HG02623 (cell line): ENCODE measurements at regions not wholly inside any gene's neighbourhood (a gene's known extent, or its start where the extent isn't known, plus 50 kb on each side); places are given as distances from the start of the nearest gene placed in this dataset.
"Not testable (repeated sequence)": the region's sequence is repeated elsewhere in the genome, so short reads cannot be mapped to it uniquely, and the experiment has no call there.

Experiments
- ATAC-seq: cut with Tn5 transposase; IDR thresholded peaks from one replicate; pipeline ENCODE4 v1.9.1; 2021; ENCODE audit warnings: moderate library complexity; ENCODE audit not compliant: unreplicated experiment

DNA sequence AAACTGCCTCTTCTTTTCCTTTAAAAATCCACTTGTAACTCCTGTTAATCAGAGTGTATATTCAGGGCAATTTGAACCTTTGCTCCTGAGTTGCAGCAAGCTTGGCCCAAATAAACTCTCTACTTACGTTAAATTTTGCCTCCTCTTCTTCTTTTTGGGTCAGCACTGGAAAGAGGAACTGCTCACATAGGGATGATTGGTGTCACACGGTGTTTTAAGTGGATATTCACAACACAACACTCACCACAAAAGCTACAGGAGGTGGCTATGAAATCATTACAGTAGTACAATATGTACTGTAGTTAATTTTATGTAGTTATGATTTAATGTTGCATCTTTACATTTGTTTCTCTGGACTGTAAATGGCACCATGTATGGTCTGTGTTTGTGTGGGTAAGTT lies 96.8 kb upstream of the DOCK9 start:
- no peak for ATAC-seq

DNA sequence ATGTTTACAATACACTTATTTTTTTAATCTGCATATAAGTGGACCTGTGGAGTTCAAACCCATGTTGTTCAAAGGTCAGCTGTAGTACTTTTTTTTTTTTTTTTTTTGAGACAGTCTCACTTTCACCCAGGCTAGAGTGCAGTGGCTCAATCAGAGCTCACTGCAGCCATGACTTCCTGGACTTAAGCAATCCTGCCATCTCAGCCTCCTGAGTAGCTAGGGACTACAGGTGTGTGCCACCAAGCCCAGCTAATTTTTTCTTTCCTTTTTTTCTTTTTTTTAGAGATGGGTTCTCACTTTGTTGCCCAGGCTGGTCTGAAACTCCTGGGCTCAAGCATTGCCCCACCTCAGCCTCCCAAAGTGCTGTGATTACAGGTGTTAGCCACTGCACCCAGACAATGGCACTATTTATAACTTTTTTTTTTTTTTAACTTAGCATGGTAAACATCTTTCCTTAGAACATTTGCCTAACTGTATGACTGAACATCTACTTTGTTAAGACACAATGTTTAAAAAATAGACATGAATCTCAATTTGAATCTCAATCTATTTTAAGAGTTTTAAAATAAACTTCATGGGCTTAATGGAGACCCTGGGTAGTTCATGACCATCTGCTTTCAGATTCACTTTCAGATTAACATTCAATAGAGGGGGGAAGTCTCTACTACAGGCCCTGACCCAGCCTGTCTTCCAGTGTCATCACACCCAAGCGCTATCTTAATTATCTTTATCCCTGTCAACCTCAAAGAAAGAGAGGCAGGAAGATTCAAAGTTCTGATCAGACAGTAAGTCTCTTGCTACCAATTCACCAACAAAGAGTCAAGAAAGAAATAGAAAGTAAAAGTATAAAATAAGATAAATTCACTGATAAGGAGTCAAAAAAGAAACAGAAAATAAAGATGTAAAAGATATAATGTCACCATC lies 97.7 kb upstream of the DOCK9 start:
- peak; percentile 85 for ATAC-seq

DNA sequence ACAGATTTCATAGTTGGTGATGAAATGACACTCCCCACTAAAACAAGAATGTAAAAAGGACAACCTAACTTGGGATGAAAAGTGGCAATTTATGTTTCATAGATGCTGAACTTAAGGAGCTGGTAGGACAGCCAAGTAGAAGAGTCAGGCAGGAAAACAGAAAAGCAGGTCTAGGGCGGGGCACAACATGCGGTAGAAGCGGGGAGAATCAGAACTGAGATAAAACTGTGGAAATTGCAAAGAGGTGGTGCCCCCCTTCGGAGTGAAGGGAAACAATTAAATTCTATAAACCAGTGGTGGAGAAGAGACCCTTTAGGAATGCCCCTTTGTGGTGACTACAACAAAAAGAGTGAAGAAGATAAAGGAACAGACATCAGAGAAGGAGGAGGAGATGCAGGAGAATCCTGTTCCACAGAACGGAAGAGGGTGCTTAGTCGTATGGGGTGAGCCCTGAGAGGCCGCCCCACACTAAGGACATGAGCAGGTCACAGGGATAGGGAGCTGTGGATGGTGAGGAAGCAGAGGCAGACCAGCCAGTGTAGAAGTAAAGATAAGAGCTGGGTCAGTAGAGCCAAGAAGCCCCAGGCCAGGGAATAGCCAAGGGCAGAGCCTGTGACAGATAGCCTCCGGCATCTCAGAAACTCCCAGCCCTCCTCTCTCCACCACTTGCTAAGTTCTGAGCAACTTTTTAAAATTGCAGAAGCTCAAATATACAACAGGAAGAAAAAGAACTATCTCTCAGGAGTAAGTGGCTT lies 100.3 kb upstream of the DOCK9 start:
- no peak for ATAC-seq

DNA sequence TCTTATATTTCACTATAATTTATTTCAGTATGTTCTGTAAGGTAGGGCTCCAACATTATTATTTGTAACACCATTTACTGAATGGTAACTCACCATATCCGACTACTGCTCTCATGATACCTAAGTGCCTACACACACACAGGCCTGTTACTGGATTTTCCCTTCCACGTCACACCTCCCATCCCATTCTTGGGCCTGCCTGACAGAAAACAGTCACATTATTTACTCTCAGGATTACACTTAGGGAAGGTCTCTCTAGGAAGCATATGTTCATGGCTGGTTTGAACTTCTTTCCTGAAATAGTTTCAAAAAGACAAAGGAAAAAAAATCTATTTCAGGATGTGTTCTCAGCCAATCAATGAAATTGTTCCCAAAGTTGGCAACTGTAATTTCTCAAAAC lies 102.3 kb upstream of the DOCK9 start:
- ATAC-seq, result no peak

DNA sequence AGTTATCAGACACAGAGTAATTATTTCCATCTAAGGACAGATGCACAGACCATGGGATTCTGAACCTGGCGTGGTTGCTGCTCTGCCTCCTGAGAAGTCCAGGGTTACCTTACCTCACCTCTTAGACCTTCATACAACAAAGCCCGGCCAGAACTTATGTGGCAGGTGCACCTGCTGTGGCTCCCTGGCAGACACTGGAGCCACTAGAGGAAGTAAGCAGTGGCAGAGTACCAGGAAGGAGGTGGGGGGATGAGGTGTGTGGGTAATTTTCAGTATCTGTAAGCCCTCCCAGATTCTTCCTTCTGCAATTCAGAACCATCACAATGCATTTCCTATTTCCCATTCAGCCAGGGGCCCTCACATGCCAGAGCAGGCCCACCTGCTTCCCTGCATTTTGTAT lies 106.1 kb upstream of the DOCK9 start:
- no peak for ATAC-seq

DNA sequence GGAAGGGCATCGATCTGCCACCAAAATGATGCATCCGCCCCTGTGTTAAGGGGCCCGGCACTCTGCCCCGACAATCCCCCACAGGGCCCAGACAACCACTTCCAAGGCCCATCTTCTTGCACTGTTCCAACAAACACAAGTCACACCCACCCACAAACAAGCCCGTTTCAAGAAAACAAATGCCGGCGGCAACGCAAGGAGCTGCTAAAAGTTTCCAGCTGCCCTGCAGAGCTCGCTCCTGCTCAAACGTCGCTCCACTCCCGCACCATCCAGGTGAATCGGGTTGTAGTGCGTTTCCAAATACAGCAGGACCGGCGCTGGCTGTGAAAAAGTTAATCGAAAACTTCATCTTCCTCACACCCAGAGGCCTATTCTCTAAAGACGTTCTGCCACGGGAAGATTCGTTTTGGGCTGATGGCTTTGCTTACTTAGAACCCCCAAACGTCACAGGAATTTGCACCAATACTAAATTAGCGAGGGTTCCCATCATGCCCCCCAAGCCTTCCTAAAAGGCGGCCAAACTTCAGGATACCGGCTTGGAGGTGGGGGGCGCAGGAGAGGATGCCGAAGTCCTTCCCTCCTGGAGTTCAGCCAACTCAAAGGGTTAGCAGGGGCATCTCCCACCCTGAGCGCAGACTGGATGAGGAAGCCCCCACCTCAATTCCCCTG lies 107.4 kb upstream of the DOCK9 start:
- no peak for ATAC-seq

DNA sequence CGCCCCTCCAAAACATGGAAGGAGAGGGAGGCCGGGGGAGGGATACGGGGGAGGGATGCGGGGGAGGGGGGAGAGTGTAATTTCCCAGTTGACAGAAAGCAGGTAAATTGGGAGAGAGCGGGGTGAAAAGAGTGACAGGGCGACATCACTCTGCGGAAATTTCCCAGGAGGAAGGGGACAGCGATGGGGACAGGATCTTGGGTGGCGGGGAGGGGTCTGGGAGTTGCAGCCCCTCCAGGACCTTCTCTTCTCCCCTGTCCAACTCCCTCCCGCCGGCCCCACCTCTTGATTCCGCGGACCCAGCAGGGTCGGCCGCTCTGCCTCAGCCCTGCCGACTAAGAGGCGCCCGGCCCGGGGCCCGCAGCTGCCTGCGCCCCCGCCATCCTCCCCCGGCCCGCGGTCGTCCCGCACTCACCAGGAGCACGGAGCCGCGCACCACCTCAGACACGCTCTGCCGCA lies 108.0 kb upstream of the DOCK9 start:
- no peak for ATAC-seq

DNA sequence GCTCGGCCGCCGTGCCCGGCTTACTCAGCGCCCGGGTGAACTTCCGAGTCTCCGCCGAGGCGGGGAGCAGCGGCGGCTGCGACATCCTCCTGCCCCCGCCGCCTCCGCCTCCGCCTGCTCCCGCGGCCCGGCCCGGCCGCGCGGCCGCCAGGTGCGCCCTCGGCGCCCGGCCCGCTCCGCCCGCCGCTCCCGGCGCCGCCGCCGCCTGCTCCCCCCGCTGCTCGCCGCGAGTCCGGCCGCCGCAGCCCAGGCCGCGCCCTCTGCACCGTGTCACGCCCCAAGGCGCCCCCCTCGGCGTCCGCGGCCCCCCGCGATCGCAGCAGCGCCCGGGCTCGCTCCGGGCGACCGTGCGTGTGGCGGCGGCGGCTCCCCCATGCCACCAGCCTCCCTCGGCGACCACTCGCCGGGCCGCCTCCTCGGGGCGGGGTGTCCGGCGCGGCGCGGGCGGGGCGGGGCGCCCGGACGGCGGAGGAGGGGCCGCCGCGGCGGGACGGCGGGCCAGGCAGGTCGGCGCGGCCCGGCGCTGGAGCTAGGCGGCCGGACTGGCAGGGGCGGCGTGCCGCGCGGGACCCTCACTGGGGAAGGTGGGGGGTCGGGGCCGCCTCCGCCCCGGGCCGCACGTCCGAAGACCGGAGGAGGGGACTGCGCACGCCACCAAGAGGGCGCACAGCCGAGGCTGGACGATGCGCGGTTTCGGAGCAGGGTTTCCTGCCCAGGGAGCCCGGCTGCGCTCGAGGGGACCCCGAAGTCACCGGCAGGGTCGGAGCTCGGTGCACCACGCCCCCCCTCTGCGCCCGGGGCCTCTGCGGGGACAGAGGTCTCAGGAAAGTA lies 108.6 kb upstream of the DOCK9 start:
- ATAC-seq, result peak; percentile 40

DNA sequence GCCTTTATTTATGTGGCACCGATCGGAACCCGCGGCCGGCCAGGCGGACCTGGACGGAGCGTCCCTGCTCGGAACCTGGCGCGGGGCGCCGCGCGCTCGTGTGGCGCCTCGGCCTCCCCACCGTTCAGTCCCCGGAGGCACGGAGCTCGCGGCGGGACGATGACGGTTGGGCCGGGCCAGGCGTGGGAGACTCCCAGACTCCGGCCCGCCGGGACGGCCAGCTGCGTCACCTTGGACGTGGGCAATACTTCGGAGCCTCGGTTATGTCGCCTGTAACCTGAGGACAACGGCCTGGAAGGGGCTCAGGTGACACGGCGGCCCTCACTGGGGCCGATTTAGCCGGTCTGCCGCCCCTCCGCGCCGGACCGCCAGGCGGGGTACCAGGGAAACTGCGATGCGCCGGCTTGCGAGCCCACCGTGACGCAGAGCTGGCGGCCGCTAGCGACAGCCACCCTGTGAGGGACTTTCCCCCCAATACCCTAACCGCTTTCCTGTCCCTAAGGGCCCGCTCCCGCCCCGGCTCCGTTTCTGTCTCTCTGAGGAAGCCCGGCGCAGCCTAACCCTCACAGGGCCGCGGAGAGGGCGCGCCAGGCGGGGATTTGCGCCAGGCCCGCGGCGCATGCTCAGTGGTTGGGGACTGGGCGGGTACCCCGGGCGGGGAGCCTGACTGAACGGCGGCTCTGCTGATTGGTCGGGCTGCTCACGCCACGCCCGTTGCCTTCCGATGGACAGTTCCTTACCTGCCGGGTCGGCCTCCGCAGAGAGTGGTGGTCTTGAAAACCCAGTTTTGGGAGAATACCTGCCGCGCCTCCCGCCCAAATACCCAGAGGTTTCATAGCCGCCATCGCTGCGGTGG lies 109.5 kb upstream of the DOCK9 start:
- ATAC-seq, result peak; percentile 77

DNA sequence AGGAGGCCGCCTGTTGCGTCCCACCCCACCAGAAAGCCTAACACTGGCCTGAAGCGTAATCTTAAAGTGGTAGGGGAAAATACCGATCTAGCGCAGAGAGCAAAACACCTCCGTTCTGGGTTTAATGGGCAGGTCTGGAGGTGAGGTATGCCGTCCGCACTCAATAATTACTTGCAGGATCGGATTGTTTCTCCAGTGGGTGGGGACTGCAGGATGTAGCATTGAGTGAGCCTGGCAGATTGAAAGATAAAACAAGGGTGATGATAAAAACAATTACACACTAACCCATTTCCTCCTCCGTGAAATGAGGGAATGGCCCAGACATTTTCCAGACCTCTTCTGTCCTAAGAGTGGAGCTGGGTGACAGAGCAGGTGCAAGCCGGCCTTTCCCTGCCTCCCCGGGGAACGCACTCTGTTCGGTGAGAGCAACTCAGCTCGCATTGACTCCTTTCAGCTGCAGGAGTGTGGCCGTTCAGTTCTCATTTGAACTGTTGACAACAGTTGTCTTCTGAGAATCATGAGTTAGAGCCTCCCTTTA lies 110.2 kb upstream of the DOCK9 start:
- ATAC-seq, result peak; percentile 22

DNA sequence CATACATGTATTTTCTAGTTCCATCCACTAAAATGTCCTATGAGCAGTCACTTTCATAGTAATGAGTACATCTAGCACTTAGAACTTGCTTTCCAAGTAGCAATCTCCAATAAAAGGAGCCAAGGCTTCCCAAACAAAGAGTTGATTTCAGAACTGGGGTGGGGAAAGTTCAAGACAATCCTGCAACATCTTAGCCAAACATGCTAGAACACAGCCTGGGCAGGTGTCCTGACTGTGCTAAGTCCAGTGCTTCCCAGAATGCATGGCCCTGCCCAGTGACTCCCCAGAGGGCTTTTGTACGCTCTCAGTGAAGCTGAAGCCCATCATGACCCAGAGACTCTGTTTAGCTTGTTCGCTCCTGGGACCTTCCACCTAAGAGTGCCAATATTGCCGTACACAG lies 106.7 kb upstream of the UBAC2 start:
- ATAC-seq, result no peak

DNA sequence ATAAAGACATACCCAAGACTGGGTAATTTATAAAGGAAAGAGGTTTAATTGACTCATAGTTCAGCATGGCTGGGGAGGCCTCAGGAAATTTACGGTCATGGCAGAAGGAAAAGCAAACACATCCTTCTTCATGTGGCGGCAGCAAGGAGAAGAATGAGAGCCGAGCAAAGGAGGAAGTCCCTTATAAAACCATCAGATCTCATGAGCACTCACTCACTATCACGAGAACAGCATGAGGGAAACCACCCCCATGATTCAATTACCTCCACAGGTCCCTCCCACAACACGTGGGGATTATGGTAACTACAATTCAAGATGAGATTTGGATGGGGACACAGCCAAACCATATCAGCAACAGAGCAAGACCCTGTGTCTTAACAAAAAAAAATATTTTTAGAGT lies 98.8 kb upstream of the UBAC2 start:
- not testable (repeated sequence) for ATAC-seq

DNA sequence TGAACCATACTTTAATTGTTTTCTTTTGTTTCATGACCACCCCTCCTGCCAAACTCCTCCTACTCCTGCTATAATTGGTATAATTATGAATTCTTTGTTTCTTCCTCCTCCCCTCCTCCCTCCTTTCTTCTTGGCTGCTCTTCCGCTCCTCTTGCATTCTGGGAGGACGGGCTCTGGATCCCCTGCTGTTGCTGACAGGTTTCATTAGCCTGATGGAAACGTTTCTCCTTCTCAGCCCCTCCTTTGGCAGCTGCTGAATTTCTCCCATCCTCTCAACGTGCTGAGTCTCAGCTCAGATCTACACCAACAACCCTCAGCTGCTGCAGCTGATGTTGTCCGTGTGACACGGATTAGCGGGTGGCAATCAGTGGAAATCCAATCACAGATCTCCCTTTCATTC lies 97.1 kb upstream of the UBAC2 start:
- ATAC-seq, result no peak

DNA sequence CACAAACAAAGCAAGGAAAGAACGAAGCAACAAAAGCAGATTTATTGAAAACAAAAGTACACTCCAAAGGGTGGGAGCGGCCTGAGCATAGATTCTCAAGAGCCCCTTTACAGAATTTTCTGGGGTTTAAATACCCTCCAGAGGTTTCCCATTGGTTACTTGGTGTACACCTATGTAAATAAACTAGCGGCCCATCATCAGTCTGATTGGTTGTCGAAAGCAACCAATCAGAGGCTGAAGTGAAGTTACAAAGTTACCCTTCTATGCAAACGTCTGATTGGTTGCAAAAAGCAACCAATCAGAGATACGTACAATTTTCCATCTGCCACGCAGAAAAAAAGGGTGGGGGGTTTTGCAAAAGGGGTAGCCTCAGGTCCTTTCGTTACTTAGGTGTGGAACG lies 96.3 kb upstream of the UBAC2 start:
- ATAC-seq, result no peak

DNA sequence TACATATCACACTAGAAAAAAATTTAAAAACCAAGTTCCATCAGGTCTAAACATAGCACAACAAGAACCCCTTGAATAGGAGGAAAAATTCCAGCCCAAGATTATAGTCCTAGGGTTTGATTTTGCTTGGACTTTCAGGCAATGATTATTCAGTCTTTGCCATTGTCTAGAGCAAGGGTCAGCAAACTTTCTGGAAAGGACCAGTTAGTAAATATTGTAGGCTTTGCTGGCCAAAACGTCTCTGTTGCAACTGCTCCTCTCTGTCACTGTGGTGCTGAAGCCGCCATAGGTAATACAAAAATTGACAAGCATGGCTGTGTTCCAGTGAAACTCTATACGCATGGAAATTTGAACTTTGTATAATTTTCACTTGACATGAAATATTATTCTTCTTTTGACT lies 95.5 kb upstream of the UBAC2 start:
- ATAC-seq, result no peak

DNA sequence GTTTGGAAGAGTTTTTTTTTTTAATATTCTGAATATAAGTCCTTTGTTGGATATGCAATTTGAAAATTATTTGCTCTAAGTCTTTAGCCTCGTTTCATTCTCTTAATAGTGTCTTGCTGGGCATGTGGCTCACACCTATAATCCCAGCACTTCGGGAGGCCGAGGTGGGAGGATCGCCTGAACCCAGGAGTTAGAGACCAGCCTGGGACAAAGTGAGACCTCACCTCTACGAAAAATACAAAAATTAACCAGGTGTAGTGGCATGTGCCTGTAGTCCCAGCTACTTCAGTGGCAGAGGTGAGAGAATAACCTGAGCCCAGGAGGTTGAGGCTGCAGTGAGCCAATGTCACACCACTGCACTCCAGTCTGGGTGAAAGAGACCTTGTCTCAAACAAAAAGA lies 87.3 kb upstream of the UBAC2 start:
- ATAC-seq, result no peak

DNA sequence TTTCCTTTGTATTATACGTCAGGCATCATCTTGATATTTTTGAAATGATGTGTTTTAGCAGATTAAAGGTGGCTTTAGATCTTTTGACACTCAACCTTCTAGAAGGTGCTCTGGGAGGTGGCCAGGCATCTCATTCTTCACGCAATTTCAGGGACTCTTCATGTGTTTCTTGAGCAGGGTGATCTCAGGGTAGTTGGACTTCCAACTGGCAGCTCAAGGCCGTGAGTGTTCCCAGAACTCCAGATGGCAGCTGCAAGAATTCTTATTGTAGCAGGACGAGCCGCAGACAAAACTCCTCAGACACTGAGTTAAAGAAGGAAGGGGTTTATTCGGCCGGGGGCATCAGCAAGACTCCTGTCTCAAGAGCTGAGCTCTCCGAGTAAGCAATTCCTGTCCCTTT lies 82.5 kb upstream of the UBAC2 start:
- no peak for ATAC-seq

DNA sequence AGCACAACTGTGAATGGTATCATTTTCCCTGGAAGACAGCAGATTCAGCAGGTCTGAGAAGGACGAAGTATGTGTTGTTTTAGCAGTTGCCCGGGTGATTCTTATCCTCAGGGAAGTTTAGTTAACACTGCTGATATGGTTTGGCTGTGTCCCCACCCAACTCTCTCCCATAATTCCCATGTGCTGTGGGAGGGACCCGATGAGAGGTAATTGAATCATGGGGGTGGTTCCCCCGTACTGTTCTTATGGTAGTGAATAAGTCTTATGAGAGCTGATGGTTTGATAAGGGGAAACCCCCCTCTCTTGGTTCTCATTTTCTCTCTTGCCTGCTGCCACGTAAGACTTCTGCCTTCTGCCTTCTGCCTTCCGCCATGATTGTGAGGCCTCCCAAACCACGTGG lies 81.0 kb upstream of the UBAC2 start:
- ATAC-seq, result no peak

DNA sequence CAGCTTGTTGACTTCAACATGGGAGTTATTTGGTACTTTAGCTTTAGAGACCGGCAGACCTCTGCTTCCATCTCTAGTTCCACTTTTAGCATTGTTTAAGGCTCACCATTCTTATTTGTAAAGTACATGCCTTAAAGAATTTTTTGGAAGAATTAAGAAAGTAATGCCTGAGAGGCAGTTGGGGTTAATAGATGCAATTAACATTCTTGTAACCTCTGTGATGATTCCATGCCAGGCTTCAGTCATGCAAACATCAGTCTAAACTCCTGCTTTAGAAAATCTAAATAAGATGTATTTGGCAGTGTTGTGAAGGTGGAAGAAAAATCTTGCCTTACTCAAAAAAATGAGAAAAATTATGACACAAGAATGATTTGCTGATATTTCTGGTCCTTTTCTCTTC lies 79.9 kb upstream of the UBAC2 start:
- ATAC-seq, result no peak

DNA sequence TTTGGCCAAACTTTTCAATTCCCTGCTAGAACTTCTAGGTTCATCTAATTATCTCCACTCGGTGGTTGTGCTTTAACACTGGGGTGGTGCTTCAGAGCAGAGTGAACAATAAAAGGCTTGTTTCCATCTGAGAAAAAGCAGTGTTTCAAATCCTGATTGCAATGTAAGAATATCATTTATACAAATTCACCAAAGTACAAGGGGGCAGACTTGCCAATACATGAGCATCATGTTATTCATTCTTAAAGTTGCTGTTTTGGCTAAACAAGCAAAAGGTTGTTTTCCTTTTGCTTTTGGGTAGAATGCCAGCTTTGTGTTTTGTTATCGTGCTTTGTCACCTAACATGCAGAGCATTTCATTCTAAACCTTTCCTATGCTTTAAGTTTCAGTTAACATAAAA lies 78.5 kb upstream of the UBAC2 start:
- no peak for ATAC-seq
